Erythroblast (primary cell): ENCODE measurements at regions not wholly inside any gene's neighbourhood (a gene's known extent, or its start where the extent isn't known, plus 50 kb on each side); places are given as distances from the start of the nearest gene placed in this dataset.

Source experiments
- GATA1 ChIP-seq: IDR thresholded peaks from 2 replicates; pipeline ENCODE4 v1.6.1; 2011; ENCODE audit warnings: low read depth, mild to moderate bottlenecking, control low read depth, low read length, moderate library complexity
- POLR2A ChIP-seq: IDR thresholded peaks from 2 replicates; pipeline ENCODE4 v1.6.1; 2011; ENCODE audit warnings: mild to moderate bottlenecking, low read length

GRCh38 chr2:234606896-234607295 lies 110.0 kb upstream of the ARL4C start:
- TF ChIP-seq POLR2A (no peak), GATA1 (no peak)
